HG02840 (cell line): ENCODE measurements at regions not wholly inside any gene's neighbourhood (a gene's known extent, or its start where the extent isn't known, plus 50 kb on each side); places are given as distances from the start of the nearest gene placed in this dataset.
"Not testable (repeated sequence)": the region's sequence is repeated elsewhere in the genome, so short reads cannot be mapped to it uniquely, and the experiment has no call there.

Experiments used
- ATAC-seq: cut with Tn5 transposase; IDR thresholded peaks from one replicate; pipeline ENCODE4 v1.9.1; 2021; ENCODE audit warnings: mild to moderate bottlenecking, moderate library complexity, moderate number of reproducible peaks; ENCODE audit not compliant: unreplicated experiment, low FRiP score

DNA sequence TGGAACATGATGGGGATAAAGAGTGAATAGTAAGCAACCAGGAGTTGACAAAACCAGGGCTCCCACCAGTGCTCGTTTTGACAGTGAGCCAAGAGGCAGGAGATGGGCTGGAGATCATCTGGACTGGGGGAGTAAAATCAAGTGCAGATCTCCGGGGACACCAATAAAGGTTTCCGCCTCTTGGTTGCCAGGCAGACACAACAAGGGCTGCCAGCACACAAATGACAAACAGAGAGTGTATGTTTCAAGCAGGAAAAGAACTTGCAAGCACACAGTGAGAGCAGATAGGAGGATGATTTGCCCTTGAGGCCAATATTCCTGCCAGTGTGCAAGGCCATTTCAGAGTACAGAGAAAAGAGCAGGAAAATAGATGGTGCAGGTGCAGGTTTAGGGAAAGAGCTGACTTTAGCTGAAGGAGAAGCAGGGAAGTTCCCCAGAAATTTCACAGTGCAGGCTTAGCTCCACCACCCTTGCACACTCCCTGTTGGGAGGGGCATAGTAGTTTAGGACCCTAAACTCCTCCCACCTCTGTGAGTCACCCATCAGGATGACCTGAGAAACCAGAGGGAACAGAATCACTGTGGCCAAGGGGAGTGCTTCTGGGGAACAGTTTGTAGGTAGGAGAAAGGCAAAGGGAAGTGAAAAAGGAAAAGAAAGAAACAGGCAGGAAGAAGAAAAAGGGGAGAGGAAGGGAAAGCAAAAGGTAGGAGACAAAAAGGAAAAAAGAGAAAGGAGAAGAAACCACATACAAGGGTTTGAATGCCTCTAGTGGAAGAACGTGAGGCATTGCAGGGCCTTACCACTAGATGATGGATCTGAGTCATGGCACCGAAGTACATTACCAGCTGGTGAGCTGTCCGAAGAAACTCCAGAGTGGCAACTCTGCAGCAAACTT lies 404.4 kb downstream of the SLC6A15 start:
- ATAC-seq = no peak

DNA sequence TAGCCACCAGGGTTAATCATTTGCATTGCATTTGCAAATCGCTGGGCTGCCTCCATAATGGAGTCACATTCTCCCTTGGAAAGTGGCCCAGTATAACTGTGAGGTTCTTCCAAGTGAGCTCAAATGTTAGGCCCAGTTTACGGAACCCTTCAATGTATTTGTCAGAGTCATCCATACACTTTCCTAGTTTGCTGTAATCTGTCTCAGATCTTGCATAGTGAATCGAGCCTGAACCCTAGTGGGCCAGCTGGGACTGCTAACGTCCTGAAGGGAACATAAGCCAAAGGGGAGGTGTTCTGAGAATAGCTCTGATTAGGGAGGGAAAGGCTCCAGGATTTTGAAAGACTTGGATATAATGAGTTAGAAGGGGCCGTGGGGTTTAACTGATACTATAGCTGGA lies 406.3 kb downstream of the SLC6A15 start:
- no peak for ATAC-seq

GRCh38 chr12:84502907-84503787 lies 409.5 kb downstream of the SLC6A15 start:
- no peak for ATAC-seq

- no peak for ATAC-seq
Measured at GRCh38 chr12:84502180-84502860, 410.3 kb downstream of the SLC6A15 start.

DNA sequence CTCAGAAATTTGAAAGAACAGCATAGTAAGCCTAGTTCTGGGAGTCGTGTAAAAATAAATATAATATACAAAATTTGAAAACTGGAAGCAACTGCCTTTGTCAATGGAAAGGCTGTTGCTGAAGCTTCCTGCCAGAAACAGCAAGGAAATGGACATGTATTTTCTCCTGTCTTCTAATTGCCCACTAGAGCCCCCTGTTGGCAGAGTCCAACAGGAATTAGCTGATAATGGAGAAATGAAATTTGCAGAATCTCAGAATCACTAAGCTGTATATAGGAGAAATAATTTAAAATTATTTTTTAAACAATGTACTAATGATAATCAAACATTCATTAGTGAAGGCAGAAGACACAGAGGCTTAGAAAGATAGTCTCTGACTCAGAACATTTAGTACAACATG lies 414.8 kb downstream of the SLC6A15 start:
- no peak for ATAC-seq

GRCh38 chr12:84495711-84496110 lies 416.9 kb downstream of the SLC6A15 start:
- ATAC-seq = no peak

DNA sequence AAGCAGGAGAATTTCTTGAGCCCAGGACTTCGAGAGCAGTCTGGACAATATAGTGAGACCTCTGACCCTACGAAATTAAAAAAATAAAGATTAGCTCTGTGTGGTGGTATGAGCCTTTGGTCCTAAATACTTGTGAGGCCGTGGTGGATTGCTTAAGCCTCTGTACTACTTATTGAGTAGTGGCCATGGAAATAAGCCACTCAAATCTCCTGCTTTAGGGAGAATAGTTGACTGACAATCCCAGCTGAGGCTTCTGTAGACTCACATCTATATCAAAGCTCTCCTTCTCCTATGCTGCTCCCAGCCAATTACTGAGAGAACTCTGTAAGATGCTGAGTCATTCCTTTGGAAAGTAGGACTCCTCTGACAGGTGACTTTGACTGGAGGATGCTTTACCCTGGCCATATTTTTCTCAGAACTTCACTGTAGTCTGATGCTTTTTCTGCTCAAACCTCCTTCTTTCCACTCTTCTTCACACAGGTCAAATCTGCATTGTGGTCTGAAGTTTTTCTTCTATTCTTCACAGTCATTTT lies 420.2 kb downstream of the SLC6A15 start:
- no peak for ATAC-seq

DNA sequence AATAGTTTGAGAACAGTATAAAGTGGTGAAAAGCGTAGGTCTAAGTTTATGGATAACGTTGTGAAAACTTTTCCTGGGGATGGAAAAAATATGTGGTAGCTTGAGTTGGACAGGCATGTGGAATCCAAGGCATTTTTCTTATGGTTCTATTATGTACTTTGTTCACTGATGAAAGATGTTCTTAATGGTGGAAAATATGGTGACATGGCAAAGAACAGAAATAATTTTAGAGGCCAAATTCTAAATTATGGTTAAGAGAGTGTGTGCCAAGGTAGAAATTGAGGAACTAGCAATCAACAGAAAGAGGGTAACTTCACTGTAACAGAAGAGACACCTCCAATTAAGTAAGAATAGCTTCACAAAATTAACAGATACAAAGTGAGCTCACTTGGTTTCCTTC lies 427.8 kb downstream of the SLC6A15 start:
- no peak for ATAC-seq

DNA sequence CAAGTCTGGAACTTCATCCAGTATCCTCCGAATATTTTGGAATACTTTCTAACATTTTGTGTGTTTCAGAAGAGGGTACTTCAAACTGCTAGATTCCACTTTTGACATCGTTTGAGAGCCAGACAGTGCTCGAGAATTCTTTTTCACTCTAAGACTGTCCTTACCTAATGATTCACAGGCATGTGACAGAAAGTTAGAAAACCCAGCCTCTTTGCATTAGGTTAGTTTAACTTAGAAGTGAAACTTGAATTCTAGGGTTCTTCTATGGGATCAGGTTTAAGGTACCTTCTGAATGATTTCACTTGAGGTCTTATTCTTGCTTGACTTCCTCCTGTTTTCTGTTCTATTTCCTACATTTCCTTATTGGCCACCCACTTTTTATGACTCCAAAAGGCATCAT lies 431.8 kb downstream of the SLC6A15 start:
- no peak for ATAC-seq

DNA sequence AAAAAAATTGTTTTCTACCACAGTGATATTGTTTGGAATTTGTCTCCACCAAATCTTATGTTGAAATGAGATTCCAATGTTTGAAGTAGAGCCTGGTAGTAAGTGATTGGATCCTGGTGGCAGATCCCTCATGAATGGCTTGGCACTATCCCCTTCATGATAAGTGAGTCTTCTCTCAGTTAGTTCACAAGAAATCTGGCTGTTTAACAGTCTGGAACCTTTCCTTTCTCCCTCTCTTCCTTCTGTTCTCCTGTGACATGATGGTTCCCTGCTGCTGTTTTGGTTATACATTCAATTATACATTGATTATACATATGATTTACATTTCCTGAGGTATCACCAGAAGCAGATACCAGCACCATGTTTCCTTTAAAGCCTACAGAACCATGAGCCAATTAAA lies 442.2 kb downstream of the SLC6A15 start:
- ATAC-seq = no peak

DNA sequence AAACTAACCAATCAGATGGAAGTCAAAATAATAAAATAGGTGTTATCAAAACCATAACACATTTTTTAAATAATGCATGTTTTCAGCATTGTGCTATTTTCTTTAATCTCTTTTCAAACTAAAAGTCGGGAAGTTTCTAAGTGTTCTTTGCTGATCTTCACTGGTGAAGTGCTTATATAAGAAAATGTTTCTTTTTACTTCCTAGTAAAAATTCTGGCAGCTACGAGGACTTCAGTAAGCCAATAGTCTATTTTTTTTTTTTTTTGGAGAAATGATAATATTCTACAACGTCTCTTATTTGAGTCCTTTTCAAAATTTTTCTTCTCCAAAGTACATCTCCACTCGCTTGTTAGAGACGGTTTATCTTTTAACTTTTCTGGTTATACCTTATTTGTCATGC lies 448.0 kb downstream of the SLC6A15 start:
- no peak for ATAC-seq

GRCh38 chr12:84463741-84464495 lies 448.7 kb downstream of the SLC6A15 start:
- no peak for ATAC-seq

DNA sequence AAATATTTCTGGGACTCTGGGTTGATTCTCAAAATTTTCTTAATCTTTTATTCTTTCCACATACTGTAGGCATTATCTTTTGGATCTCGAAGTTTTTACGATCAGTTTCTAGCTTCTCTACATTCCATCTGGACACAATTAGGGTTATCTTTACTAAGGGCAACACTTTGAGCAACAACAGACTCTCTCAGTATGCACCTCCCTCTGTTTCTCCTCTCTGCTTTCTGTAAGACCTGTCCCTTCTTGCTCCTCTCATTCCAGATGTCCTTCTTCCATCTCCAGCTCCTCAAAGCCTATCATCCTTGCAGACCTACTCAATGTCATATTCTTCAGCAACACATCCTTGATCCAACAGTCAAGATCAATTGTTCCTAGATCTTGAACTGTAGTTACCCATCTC lies 457.0 kb downstream of the SLC6A15 start:
- ATAC-seq = no peak

GRCh38 chr12:84446478-84446877 lies 466.1 kb downstream of the SLC6A15 start:
- not testable (repeated sequence) for ATAC-seq

DNA sequence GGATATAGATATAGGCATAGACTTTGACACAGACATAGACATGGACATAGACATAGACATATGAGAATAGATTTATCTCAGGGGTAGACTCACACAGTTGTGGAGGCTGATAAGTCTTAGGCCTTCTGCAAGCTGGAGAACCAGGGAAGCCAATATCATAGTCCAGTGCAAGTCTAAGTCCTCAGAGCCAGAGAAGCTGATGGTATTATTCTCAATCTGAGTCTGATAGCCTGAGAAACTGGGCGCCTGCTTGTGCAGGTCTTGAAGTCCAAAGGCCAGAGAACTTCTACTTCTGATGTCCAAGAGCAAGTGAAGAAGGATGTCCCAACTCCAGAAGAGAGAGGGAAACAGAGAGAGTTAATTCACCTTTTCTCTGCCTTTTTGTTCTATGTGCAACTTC lies 476.5 kb downstream of the SLC6A15 start:
- no peak for ATAC-seq

- no peak for ATAC-seq
Measured at GRCh38 chr12:84435682-84436081, 476.9 kb downstream of the SLC6A15 start.

- ATAC-seq = no peak
Measured at GRCh38 chr12:84422340-84422739, 490.3 kb downstream of the SLC6A15 start.

DNA sequence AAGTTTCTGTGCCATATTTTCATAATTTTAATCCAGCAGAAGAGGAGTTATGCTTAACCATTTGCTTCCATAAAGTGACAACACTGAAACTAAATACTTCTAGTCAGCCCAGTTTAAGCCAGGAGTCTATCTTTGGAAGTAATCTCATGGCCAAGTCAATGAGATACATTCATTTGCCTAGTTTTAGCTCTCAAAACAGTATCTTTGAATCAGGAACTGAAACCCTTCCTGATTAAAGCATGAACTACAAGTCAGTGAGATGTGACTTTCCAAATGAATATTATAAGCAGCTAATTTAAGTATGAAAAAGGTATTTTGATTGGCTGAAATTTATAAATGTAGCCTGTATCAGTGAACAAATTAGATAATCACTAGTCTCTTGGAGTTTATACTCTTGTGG lies 491.5 kb downstream of the SLC6A15 start:
- no peak for ATAC-seq

DNA sequence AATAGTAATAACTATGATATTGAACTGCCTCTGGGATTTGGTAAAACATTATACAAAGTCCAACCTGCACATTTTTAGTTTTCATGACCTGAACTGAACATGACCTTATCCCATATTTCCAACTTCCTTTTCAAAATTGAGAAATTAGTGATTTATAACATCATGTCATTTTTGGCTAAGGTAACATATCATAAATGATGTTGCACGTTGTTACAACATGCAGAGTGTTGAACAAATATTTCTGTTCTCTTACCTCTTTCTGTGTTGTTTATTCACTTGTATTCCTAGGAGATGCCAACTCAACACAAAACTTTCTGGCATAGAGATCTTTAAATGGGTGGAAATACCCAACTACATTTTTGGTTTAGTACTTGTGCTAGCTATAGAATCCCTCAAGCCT lies 496.0 kb downstream of the SLC6A15 start:
- no peak for ATAC-seq

DNA sequence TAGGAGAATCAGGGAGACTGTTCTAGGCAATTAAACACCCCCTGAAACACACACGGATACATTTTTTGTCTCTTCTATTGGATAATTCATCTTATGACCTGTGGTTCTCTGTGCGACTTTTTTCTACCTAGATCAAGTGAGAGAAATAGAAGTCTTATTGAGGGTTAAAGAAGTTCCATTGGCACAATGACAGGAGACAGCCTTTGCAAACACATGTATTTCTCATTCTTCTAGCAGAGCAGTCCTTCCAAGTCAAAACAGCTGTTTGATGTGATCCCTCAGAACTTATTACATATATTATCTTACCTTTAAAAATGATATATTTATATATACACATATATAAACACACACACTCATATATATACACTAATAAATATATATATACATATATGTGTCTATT lies 496.7 kb downstream of the SLC6A15 start:
- ATAC-seq = no peak
